ENCODE measurements at regions not wholly inside any gene's neighbourhood (a gene's known extent, or its start where the extent isn't known, plus 50 kb on each side); places are given as distances from the start of the nearest gene placed in this dataset.

GRCh38 chr14:97832776-97833175 lies 1035.6 kb downstream of the VRK1 start:
- TF ChIP-seq, protein P1, sequence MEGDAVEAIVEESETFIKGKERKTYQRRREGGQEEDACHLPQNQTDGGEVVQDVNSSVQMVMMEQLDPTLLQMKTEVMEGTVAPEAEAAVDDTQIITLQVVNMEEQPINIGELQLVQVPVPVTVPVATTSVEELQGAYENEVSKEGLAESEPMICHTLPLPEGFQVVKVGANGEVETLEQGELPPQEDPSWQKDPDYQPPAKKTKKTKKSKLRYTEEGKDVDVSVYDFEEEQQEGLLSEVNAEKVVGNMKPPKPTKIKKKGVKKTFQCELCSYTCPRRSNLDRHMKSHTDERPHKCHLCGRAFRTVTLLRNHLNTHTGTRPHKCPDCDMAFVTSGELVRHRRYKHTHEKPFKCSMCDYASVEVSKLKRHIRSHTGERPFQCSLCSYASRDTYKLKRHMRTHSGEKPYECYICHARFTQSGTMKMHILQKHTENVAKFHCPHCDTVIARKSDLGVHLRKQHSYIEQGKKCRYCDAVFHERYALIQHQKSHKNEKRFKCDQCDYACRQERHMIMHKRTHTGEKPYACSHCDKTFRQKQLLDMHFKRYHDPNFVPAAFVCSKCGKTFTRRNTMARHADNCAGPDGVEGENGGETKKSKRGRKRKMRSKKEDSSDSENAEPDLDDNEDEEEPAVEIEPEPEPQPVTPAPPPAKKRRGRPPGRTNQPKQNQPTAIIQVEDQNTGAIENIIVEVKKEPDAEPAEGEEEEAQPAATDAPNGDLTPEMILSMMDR (IDR thresholded peaks at IDR 0.05; ENCODE audit: borderline replicate concordance, extremely low read depth, insufficient read depth), result no peak
- DNase-seq (peak in 1 of 5 donors; percentile 22), FAIRE-seq (no peak)
- H3K27me3 ChIP-seq (ENCODE audit: control insufficient read depth, insufficient read depth, low read length), result no peaks in the 10 kb centered on the region
- H3K9ac ChIP-seq (ENCODE audit: low read length in 3 of 3), result no peak overlapping the region
- no peaks in the 10 kb centered on the region for H3K36me3 ChIP-seq (ENCODE audit: control insufficient read depth in 2 of 3, insufficient read depth in 3 of 3, low read length in 3 of 3)
- H3K4me3 ChIP-seq (ENCODE audit: low read length in 3 of 3), result no peak overlapping the region
- intact Hi-C loops (cut with DNase I), result no loop called here
- no peaks in the 10 kb centered on the region for H3K9me3 ChIP-seq (ENCODE audit: control insufficient read depth in 2 of 3, insufficient read depth in 1 of 3, low read length in 3 of 3)
- H3K27ac ChIP-seq (ENCODE audit: low read depth in 2 of 2, low read length in 2 of 2), result no peak overlapping the region
- no peaks in the 10 kb centered on the region for H3K4me1 ChIP-seq (ENCODE audit: control insufficient read depth in 2 of 3, insufficient read depth in 2 of 3, low read depth in 1 of 3, low read length in 3 of 3)

GRCh38 chr14:97838986-97839385 lies 1041.8 kb downstream of the VRK1 start:
- no peaks in the 10 kb centered on the region for H3K36me3 ChIP-seq (ENCODE audit: control insufficient read depth in 2 of 3, insufficient read depth in 3 of 3, low read length in 3 of 3)
- no peak overlapping the region for H3K4me3 ChIP-seq (ENCODE audit: low read length in 3 of 3)
- FAIRE-seq (no peak), DNase-seq (no peak)
- TF ChIP-seq, protein P1 (IDR thresholded peaks at IDR 0.05; ENCODE audit: borderline replicate concordance, extremely low read depth, insufficient read depth), result no peak
- H3K27me3 ChIP-seq (ENCODE audit: control insufficient read depth, insufficient read depth, low read length), result no peaks in the 10 kb centered on the region
- H3K9me3 ChIP-seq (ENCODE audit: control insufficient read depth in 2 of 3, insufficient read depth in 1 of 3, low read length in 3 of 3), result no peaks in the 10 kb centered on the region
- no peak overlapping the region for H3K9ac ChIP-seq (ENCODE audit: low read length in 3 of 3)
- intact Hi-C loops (cut with DNase I), result no loop called here
- no peak overlapping the region for H3K27ac ChIP-seq (ENCODE audit: low read depth in 2 of 2, low read length in 2 of 2)
- no peaks in the 10 kb centered on the region for H3K4me1 ChIP-seq (ENCODE audit: control insufficient read depth in 2 of 3, insufficient read depth in 2 of 3, low read depth in 1 of 3, low read length in 3 of 3)

DNA sequence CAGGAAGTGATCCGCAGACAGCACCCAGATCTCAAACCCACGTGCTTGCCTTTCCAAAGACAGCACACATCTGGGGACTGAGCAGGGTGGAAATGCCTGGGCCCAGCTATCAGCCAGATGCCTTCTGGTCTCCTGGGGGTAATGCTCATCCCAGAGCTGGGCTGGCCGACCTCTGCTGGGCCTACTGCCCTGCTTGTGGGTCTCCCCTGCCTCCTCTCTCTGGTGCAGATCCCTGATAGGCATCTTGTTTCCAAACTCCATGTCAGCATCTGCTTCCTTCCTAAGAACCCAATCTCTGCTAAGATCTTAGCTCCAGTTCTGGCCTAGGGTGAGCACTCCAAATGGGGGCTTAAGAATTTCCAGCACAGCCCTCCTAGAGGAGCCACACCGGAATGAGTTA lies 1043.0 kb downstream of the VRK1 start:
- TF ChIP-seq, protein P1 (IDR thresholded peaks at IDR 0.05; ENCODE audit: borderline replicate concordance, extremely low read depth, insufficient read depth), result no peak
- DNase-seq, result no peak
- no peak for FAIRE-seq
- Histone ChIP-seq H3K4me1 (ENCODE audit: control insufficient read depth in 2 of 3, insufficient read depth in 2 of 3, low read depth in 1 of 3, low read length in 3 of 3) (no peaks in the 10 kb centered on the region), H3K9me3 (ENCODE audit: control insufficient read depth in 2 of 3, insufficient read depth in 1 of 3, low read length in 3 of 3) (no peaks in the 10 kb centered on the region), H3K9ac (ENCODE audit: low read length in 3 of 3) (no peak overlapping the region), H3K27ac (ENCODE audit: low read depth in 2 of 2, low read length in 2 of 2) (no peak overlapping the region), H3K27me3 (ENCODE audit: control insufficient read depth, insufficient read depth, low read length) (no peaks in the 10 kb centered on the region), H3K36me3 (ENCODE audit: control insufficient read depth in 2 of 3, insufficient read depth in 3 of 3, low read length in 3 of 3) (no peaks in the 10 kb centered on the region), H3K4me3 (ENCODE audit: low read length in 3 of 3) (no peak overlapping the region)
- intact Hi-C loops (cut with DNase I), result no loop called here

DNA sequence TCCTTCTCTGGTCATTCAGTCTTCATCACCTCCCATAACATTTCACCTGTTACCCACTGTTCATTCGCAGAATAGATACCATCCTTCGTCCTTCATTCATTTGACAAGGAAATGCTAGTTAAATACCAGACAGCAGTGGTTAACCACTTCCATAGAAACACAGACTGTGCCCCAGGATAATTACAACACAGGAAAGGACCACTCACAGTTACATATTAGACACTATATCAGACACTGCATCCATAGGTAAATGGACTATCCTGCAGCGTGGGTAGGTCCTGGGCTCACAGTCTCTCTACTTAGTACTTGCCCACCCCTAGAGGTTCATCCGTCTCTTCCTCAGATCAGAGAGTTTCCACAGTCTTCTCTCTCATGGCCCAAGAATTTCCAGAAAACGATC lies 1044.6 kb downstream of the VRK1 start:
- Histone ChIP-seq H3K36me3 (ENCODE audit: control insufficient read depth in 2 of 3, insufficient read depth in 3 of 3, low read length in 3 of 3) (no peaks in the 10 kb centered on the region), H3K9me3 (ENCODE audit: control insufficient read depth in 2 of 3, insufficient read depth in 1 of 3, low read length in 3 of 3) (no peaks in the 10 kb centered on the region), H3K9ac (ENCODE audit: low read length in 3 of 3) (no peak overlapping the region), H3K4me3 (ENCODE audit: low read length in 3 of 3) (no peak overlapping the region), H3K27ac (ENCODE audit: low read depth in 2 of 2, low read length in 2 of 2) (no peak overlapping the region), H3K4me1 (ENCODE audit: control insufficient read depth in 2 of 3, insufficient read depth in 2 of 3, low read depth in 1 of 3, low read length in 3 of 3) (no peaks in the 10 kb centered on the region), H3K27me3 (ENCODE audit: control insufficient read depth, insufficient read depth, low read length) (no peaks in the 10 kb centered on the region)
- intact Hi-C loops (cut with DNase I), result no loop called here
- FAIRE-seq, result no peak
- TF ChIP-seq, protein P1 (IDR thresholded peaks at IDR 0.05; ENCODE audit: borderline replicate concordance, extremely low read depth, insufficient read depth), result no peak
- DNase-seq, result no peak

Data from kidney (tissue), 13 donors.